GM12872 (cell line): ENCODE measurements at regions not wholly inside any gene's neighbourhood (a gene's known extent, or its start where the extent isn't known, plus 50 kb on each side); places are given as distances from the start of the nearest gene placed in this dataset.

ENCODE experiments used
- CTCF ChIP-seq: IDR thresholded peaks from 3 replicates; pipeline ENCODE4 v1.5.1; 2011; ENCODE audit warnings: low read depth, mild to moderate bottlenecking, low read length, moderate library complexity; ENCODE audit not compliant: insufficient read depth

GRCh38 chr1:221165839-221166500 lies 286.7 kb downstream of the HLX start:
- TF ChIP-seq CTCF, result no peak

GRCh38 chr1:221166559-221167318 lies 287.5 kb downstream of the HLX start:
- TF ChIP-seq CTCF, result no peak

- TF ChIP-seq CTCF, result no peak
Observed at GRCh38 chr1:221169447-221169889, 290.2 kb downstream of the HLX start.

- TF ChIP-seq CTCF, result no peak
Observed at GRCh38 chr1:221170171-221170570, 290.9 kb downstream of the HLX start.

- TF ChIP-seq CTCF, result no peak
Observed at GRCh38 chr1:221171768-221172167, 292.5 kb downstream of the HLX start.

GRCh38 chr1:221172841-221173240 lies 293.6 kb downstream of the HLX start:
- TF ChIP-seq CTCF, result no peak

GRCh38 chr1:221174330-221174993 lies 295.2 kb downstream of the HLX start:
- TF ChIP-seq CTCF, result no peak
